ENCODE measurements at regions not wholly inside any gene's neighbourhood (a gene's known extent, or its start where the extent isn't known, plus 50 kb on each side); places are given as distances from the start of the nearest gene placed in this dataset.
"Not testable (repeated sequence)": the region's sequence is repeated elsewhere in the genome, so short reads cannot be mapped to it uniquely, and the experiment has no call there.

DNA sequence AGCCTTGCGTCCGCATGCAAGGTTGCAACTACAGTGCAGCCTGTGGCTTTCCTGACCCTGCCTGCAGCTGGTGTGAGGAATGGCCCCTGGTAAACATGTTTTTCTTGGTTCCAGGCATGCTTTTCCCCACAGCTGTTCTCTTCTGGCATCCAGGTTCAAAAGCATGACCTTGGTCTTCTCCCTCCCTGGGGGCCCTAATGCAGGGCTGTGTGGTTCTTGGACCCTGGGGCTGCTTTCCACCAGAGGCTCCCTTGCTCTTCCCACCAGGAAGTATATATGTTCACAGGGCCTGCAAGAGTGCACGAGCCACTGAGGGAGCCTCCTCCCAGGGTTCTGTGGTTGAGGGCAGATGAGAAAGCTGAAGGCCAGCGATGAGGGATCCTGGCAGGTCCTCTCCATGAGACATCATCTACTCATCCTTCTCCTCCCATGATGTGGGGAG is 125.9 kb downstream of the BCL2L11 start:
- H3K4me3 ChIP-seq = no peak overlapping the region
- TF ChIP-seq POLR2A (IDR thresholded peaks at IDR 0.05) = no peak
- TF ChIP-seq CTCF (IDR thresholded peaks at IDR 0.05) = no peak
- H3K36me3 ChIP-seq = no peaks in the 10 kb centered on the region
- no peaks in the 10 kb centered on the region for H3K27me3 ChIP-seq
- no peak for DNase-seq
- no peaks in the 10 kb centered on the region for H3K4me1 ChIP-seq
- H3K9me3 ChIP-seq = no peaks in the 10 kb centered on the region
- no peak overlapping the region for H3K27ac ChIP-seq

DNA sequence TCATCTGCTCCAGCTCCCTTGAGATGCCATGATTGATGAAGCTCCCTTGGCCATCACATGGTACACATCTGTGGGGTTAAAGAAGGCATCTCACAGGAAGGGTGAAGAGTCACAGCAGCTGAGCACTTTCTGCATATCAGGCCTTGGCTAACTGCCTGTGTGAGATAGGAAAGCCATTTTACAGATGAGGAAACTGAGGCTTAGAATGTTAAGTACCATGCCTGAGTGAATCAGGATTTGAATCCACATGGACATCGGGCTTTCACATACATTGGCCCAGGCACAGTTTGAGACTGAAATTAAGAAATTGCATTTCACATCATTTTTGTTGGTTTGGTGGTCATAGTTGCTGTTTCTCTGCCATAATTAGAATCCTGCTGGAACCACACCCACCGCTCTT is 126.8 kb downstream of the BCL2L11 start:
- Histone ChIP-seq H3K36me3 (no peaks in the 10 kb centered on the region), H3K4me3 (no peak overlapping the region), H3K27ac (no peak overlapping the region), H3K27me3 (no peaks in the 10 kb centered on the region), H3K9me3 (no peaks in the 10 kb centered on the region), H3K4me1 (no peaks in the 10 kb centered on the region)
- DNase-seq = no peak
- TF ChIP-seq POLR2A (IDR thresholded peaks at IDR 0.05) (no peak), CTCF (IDR thresholded peaks at IDR 0.05) (no peak)

GRCh38 chr2:111249806-111250205 is 129.1 kb downstream of the BCL2L11 start:
- Histone ChIP-seq H3K4me3 (no peak overlapping the region), H3K4me1 (no peaks in the 10 kb centered on the region), H3K36me3 (no peaks in the 10 kb centered on the region), H3K9me3 (no peaks in the 10 kb centered on the region), H3K27me3 (no peaks in the 10 kb centered on the region), H3K27ac (no peak overlapping the region)
- TF ChIP-seq CTCF (IDR thresholded peaks at IDR 0.05) (no peak), POLR2A (IDR thresholded peaks at IDR 0.05) (no peak)
- DNase-seq = no peak

- no peak overlapping the region for H3K4me3 ChIP-seq
- DNase-seq = no peak
- no peaks in the 10 kb centered on the region for H3K36me3 ChIP-seq
- TF ChIP-seq POLR2A (IDR thresholded peaks at IDR 0.05) (no peak), CTCF (IDR thresholded peaks at IDR 0.05) (no peak)
- no peaks in the 10 kb centered on the region for H3K4me1 ChIP-seq
- no peaks in the 10 kb centered on the region for H3K27me3 ChIP-seq
- H3K9me3 ChIP-seq = no peaks in the 10 kb centered on the region
- no peak overlapping the region for H3K27ac ChIP-seq
These were observed 129.8 kb downstream of the BCL2L11 start for GRCh38 chr2:111250448-111251030.

DNA sequence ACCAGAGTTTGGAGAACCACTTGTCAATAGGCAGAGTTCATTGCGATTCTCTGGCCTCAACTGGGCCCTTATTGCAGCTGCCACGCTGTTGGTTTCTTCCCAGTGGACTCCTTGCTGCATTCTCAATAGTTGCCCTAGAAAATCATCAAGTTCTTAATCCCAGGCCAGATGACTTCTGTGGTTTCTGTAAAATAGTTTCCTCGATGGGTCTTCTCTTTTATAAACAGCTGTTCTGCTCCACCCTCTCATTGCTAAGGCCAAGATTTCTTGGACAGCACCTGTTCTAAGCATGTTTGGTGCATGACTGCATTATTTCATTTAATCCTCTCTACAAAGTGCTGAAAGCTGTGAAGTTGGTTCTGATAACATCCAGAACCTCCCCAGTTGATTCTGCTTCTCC is 131.0 kb downstream of the BCL2L11 start:
- no peaks in the 10 kb centered on the region for H3K36me3 ChIP-seq
- H3K9me3 ChIP-seq = no peaks in the 10 kb centered on the region
- H3K4me1 ChIP-seq = no peaks in the 10 kb centered on the region
- H3K27ac ChIP-seq = no peak overlapping the region
- TF ChIP-seq CTCF (IDR thresholded peaks at IDR 0.05) (no peak), POLR2A (IDR thresholded peaks at IDR 0.05) (no peak)
- no peaks in the 10 kb centered on the region for H3K27me3 ChIP-seq
- no peak for DNase-seq
- no peak overlapping the region for H3K4me3 ChIP-seq

DNA sequence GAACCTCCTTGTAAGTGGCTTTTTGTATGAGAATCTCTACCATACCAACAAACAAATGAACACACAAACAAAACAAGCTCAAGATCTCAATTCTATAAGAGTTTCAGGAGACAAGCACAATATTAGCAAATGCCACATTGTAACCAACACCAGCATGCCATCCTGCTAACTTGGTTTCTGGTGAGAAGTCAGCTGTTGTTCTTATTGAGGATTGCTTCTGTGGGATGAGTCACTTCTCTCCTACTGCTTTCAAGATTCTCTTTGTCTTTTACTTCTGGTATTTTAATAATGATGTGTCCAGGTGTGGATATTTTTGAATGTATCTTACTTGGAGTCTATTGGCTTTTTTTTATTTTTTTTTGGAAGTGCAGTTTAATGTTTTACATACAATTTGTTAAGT is 131.7 kb downstream of the BCL2L11 start:
- Histone ChIP-seq H3K9me3 (no peaks in the 10 kb centered on the region), H3K27me3 (no peaks in the 10 kb centered on the region), H3K4me1 (no peaks in the 10 kb centered on the region), H3K27ac (no peak overlapping the region), H3K36me3 (no peaks in the 10 kb centered on the region), H3K4me3 (no peak overlapping the region)
- TF ChIP-seq POLR2A (IDR thresholded peaks at IDR 0.05) (no peak), CTCF (IDR thresholded peaks at IDR 0.05) (no peak)
- DNase-seq = no peak

DNA sequence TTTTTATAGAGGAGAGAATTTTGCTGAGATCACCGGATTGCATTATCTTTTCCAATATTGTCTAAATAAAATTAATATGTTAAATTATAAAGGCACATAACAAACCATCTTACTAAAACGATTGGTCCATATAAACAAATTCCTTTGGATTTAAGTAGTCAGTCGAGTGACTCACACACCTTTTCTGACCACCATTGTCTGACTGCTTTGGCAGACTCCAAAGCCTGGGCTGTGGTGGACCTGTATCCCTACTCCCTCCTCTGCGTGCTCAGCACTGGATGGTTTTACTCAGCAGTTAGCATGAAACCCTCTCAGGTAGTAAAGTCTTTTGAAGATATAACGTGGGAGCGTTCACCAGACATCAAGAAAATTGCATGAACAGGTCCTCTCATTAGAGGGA is 134.2 kb downstream of the BCL2L11 start:
- H3K9me3 ChIP-seq, H3K4me1 ChIP-seq, H3K27ac ChIP-seq, DNase-seq, H3K36me3 ChIP-seq, H3K27me3 ChIP-seq, H3K4me3 ChIP-seq: not testable (repeated sequence)

GRCh38 chr2:111256628-111257027 is 135.9 kb downstream of the BCL2L11 start:
- H3K9me3 ChIP-seq, DNase-seq, H3K4me3 ChIP-seq, H3K27me3 ChIP-seq, H3K27ac ChIP-seq, H3K4me1 ChIP-seq, H3K36me3 ChIP-seq: not testable (repeated sequence)

GRCh38 chr2:111257607-111258006 is 136.9 kb downstream of the BCL2L11 start:
- not testable (repeated sequence) for H3K9me3 ChIP-seq, H3K27me3 ChIP-seq, H3K4me3 ChIP-seq, H3K36me3 ChIP-seq, H3K4me1 ChIP-seq, H3K27ac ChIP-seq, DNase-seq

Measured in Peyer's patch (tissue), 4 donors.